Astrocyte (in vitro differentiated cells and primary cell): ENCODE measurements at regions not wholly inside any gene's neighbourhood (a gene's known extent, or its start where the extent isn't known, plus 50 kb on each side); places are given as distances from the start of the nearest gene placed in this dataset.

Experiments used
- DNase-seq: peaks from one replicate; pipeline ENCODE4 v3.0.0-alpha.2; 2010; ENCODE audit warnings: low read depth
- FAIRE-seq: peaks from 2 replicates; lab custom pipeline; 2011; peaks lifted over from hg19 to GRCh38; lab: Jason Lieb, UNC
- H2AFZ ChIP-seq: 2 replicates; pipeline ENCODE4 v1.6.0; 2012; ENCODE audit warnings: low read depth, low read length, inconsistent platforms
- H3K27ac ChIP-seq: 2 replicates; pipeline ENCODE4 v1.5.1; 2011; ENCODE audit warnings: low read depth, low read length, inconsistent platforms
- H3K27me3 ChIP-seq: 2 replicates; pipeline ENCODE4 v1.6.0; 2011; ENCODE audit warnings: low read length, inconsistent platforms; ENCODE audit not compliant: insufficient read depth
- H3K36me3 ChIP-seq: 2 replicates; pipeline ENCODE4 v1.5.1; 2011; ENCODE audit warnings: low read length, inconsistent platforms; ENCODE audit not compliant: insufficient read depth
- H3K4me1 ChIP-seq: 2 replicates; pipeline ENCODE4 v1.5.1; 2011; ENCODE audit warnings: low read length, inconsistent platforms; ENCODE audit not compliant: insufficient read depth
- H3K4me2 ChIP-seq: 2 replicates; pipeline ENCODE4 v1.6.0; 2012; ENCODE audit warnings: low read length, inconsistent platforms
- H3K4me3 ChIP-seq: 2 replicates; pipeline ENCODE4 v1.5.1; 2011; ENCODE audit warnings: low read depth, mild to moderate bottlenecking, low read length, inconsistent platforms; ENCODE audit not compliant: insufficient read depth
- H3K79me2 ChIP-seq: 2 replicates; pipeline ENCODE4 v1.6.0; 2012; ENCODE audit warnings: mild to moderate bottlenecking, low read length, inconsistent platforms; ENCODE audit not compliant: insufficient read depth
- H3K9ac ChIP-seq: 2 replicates; pipeline ENCODE4 v1.6.0; 2012; ENCODE audit warnings: mild to moderate bottlenecking, low read length, inconsistent platforms
- H3K9me3 ChIP-seq: 2 replicates; pipeline ENCODE4 v1.5.1; 2012; ENCODE audit warnings: low read depth, mild to moderate bottlenecking, low read length, inconsistent platforms; ENCODE audit not compliant: insufficient read depth
- H4K20me1 ChIP-seq: 2 replicates; pipeline ENCODE4 v1.6.0; 2012; ENCODE audit warnings: low read length, inconsistent platforms; ENCODE audit not compliant: insufficient read depth
- H3K27ac Mint-ChIP-seq: one replicate; pipeline ENCODE4 v1.8.0; 2021; ENCODE audit warnings: mild to moderate bottlenecking, mixed read lengths; ENCODE audit not compliant: unreplicated experiment
- H3K27me3 Mint-ChIP-seq: one replicate; pipeline ENCODE4 v1.8.0; 2021; ENCODE audit warnings: low read depth, mixed read lengths; ENCODE audit not compliant: unreplicated experiment
- H3K36me3 Mint-ChIP-seq: one replicate; pipeline ENCODE4 v1.8.0; 2021; ENCODE audit warnings: low read depth, mixed read lengths; ENCODE audit not compliant: unreplicated experiment
- H3K4me1 Mint-ChIP-seq: one replicate; pipeline ENCODE4 v1.8.0; 2021; ENCODE audit warnings: low read depth, mixed read lengths; ENCODE audit not compliant: unreplicated experiment
- H3K4me3 Mint-ChIP-seq: one replicate; pipeline ENCODE4 v1.8.0; 2021; ENCODE audit warnings: mild to moderate bottlenecking, moderate library complexity, mixed read lengths; ENCODE audit not compliant: unreplicated experiment
- H3K9me3 Mint-ChIP-seq: one replicate; pipeline ENCODE4 v1.8.0; 2021; ENCODE audit warnings: mild to moderate bottlenecking, mixed read lengths; ENCODE audit not compliant: unreplicated experiment
- EZH2 ChIP-seq: IDR thresholded peaks from 2 replicates; pipeline ENCODE4 v1.6.1; 2012; ENCODE audit warnings: mild to moderate bottlenecking, low read length, inconsistent platforms; ENCODE audit not compliant: insufficient read depth
- TF ChIP-seq, protein P1 (sequence below): IDR thresholded peaks from 2 replicates; pipeline ENCODE4 v1.5.1; 2011; ENCODE audit warnings: low read depth, mild to moderate bottlenecking, inconsistent platforms, low read length, moderate library complexity; ENCODE audit not compliant: insufficient read depth

DNA sequence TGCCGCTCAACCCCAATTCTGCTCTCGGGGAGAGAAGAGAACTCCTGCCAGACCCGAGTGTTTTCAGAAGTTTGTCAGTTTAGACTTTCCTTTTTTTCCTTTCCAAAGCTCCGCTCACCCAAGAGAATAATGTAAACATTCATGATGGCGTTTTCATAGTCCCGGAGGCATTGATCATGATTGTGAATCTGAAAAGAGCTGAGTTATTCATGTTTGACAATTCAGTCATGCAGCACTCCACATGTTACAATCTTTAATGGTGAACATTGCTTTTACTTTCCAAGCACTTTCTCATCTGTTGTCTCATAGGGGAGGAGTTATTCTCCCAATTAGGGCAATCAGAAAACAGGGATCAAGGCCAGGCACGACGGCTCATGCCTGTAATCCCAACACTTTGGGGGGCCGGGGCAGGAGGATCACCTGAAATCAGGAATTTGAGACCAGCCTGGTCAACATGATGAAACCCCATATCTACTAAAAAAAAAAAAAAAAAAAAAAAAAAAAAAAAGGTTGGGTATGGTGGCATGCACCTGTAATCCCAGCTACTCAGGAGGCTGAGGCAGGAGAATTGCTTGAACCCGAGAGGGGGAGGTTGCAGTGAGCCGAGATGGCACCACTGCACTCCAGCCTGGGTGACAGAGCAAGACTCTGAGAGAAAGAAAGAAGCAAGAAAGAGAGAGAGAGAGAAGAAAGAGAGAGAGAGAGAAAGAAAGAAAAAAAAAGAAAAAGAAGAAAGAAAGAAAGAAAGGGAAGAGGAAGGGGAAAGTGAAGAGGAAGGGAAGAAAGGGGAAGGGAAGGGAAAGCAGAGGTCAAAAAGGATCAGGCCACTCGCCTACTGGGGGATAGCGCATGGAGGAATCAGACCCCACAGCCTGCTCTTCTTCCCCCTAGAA, 70.0 kb upstream of the TNRC6C start:
- H3K79me2 ChIP-seq: no peaks in the 10 kb centered on the region
- H3K27ac ChIP-seq: no peak overlapping the region
- H3K27me3 ChIP-seq: peaks cover 43% of the 10 kb centered on the region
- TF ChIP-seq, protein P1, sequence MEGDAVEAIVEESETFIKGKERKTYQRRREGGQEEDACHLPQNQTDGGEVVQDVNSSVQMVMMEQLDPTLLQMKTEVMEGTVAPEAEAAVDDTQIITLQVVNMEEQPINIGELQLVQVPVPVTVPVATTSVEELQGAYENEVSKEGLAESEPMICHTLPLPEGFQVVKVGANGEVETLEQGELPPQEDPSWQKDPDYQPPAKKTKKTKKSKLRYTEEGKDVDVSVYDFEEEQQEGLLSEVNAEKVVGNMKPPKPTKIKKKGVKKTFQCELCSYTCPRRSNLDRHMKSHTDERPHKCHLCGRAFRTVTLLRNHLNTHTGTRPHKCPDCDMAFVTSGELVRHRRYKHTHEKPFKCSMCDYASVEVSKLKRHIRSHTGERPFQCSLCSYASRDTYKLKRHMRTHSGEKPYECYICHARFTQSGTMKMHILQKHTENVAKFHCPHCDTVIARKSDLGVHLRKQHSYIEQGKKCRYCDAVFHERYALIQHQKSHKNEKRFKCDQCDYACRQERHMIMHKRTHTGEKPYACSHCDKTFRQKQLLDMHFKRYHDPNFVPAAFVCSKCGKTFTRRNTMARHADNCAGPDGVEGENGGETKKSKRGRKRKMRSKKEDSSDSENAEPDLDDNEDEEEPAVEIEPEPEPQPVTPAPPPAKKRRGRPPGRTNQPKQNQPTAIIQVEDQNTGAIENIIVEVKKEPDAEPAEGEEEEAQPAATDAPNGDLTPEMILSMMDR: no peak
- TF ChIP-seq EZH2: no peak
- peak overlapping the region; percentile 79 for H3K9ac ChIP-seq
- Mint-ChIP-seq H3K9me3 (peaks cover 4% of the 10 kb centered on the region), H3K27ac (peak overlapping the region; percentile 76), H3K27me3 (peaks cover 84% of the 10 kb centered on the region), H3K4me3 (peak overlapping the region; percentile 70), H3K36me3 (no peaks in the 10 kb centered on the region), H3K4me1 (peaks cover 6% of the 10 kb centered on the region)
- FAIRE-seq (peak; percentile 56), DNase-seq (peak; percentile 6)
- no peaks in the 10 kb centered on the region for H3K36me3 ChIP-seq
- peak overlapping the region; percentile 88 for H2AFZ ChIP-seq
- peak overlapping the region; percentile 62 for H3K4me3 ChIP-seq
- peaks cover 11% of the 10 kb centered on the region for H3K4me1 ChIP-seq
- peak overlapping the region; percentile 97 for H3K4me2 ChIP-seq
- no peaks in the 10 kb centered on the region for H3K9me3 ChIP-seq
- no peaks in the 10 kb centered on the region for H4K20me1 ChIP-seq

DNA sequence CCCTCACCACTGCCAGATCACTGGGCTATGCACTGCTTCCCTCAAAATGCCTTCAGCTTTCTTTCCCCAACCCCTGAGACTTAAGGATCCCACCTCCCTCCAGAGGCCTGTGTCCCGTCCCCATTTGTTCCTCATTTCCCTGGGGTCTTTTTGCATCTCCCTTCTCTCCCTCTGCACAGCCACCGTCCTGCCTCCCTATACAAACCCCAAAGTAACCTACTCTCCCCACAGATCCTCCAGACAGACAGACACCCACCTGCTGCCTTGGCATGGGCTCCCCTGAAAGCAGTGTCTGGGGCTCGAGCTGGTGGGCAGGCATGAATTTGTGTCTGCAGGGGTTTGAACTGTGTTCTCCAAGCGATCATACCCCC, 69.4 kb upstream of the TNRC6C start:
- Histone ChIP-seq H2AFZ (no peak overlapping the region), H3K36me3 (no peaks in the 10 kb centered on the region), H4K20me1 (no peaks in the 10 kb centered on the region), H3K4me1 (peaks cover 11% of the 10 kb centered on the region), H3K4me2 (no peak overlapping the region), H3K27ac (no peak overlapping the region), H3K79me2 (no peaks in the 10 kb centered on the region), H3K9ac (no peak overlapping the region), H3K27me3 (peaks cover 45% of the 10 kb centered on the region), H3K9me3 (no peaks in the 10 kb centered on the region), H3K4me3 (no peak overlapping the region)
- Mint-ChIP-seq H3K27me3 (peaks cover 85% of the 10 kb centered on the region), H3K4me3 (no peak overlapping the region), H3K4me1 (peaks cover 6% of the 10 kb centered on the region), H3K36me3 (no peaks in the 10 kb centered on the region), H3K27ac (no peak overlapping the region), H3K9me3 (peaks cover 4% of the 10 kb centered on the region)
- DNase-seq (no peak), FAIRE-seq (no peak)
- TF ChIP-seq EZH2: no peak
- TF ChIP-seq, protein P1: no peak
